Fibroblast of villous mesenchyme (primary cell): ENCODE measurements at regions not wholly inside any gene's neighbourhood (a gene's known extent, or its start where the extent isn't known, plus 50 kb on each side); places are given as distances from the start of the nearest gene placed in this dataset.

ENCODE experiments used
- DNase-seq: peaks from one replicate; pipeline ENCODE4 v3.0.0-alpha.2; 2010; ENCODE audit warnings: low read depth
- H3K4me3 ChIP-seq: 2 replicates; pipeline ENCODE4 v1.5.1; 2011; ENCODE audit warnings: low read depth, mild to moderate bottlenecking, low read length
- CTCF ChIP-seq: IDR thresholded peaks from 2 replicates; pipeline ENCODE4 v1.5.1; 2012; ENCODE audit warnings: low read depth, mild to moderate bottlenecking, low read length; ENCODE audit not compliant: insufficient read depth

GRCh38 chr20:55684578-55684977, 320.7 kb downstream of the CBLN4 start:
- no peak for TF ChIP-seq CTCF
- no peak for DNase-seq
- no peak overlapping the region for H3K4me3 ChIP-seq

DNA sequence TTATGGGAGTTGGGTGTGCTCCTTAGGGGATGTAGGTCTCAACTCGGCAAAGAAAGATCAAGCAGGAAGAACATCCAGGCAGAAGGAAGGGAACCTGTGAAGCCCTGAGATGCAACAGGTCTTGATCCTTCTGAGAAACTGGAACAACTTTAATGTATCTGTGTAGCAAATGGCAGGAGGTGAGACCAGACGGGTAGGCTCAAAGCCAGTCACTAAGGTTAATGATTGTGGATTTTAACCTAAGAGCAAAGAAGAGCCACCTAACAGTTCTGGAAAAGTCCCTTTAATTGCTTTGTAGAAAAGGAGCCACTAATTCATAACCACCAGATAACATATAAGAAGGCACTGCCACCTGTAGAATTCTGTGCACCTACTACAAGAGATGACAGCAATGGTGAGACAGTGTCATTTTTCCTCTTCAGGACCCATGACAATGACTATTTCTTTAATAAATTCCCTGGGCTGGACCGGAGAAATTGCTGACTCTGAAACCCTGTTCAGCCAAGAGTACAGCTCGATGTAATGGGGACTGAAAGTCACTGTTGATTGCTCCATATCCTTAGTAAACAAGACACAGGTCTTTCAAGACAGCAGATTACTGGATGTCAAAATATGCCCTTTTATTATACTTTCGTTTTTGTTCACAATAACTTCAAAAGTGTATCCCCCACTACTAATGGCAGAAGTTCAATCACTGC, 326.2 kb downstream of the CBLN4 start:
- H3K4me3 ChIP-seq, result no peak overlapping the region
- no peak for TF ChIP-seq CTCF
- no peak for DNase-seq

DNA sequence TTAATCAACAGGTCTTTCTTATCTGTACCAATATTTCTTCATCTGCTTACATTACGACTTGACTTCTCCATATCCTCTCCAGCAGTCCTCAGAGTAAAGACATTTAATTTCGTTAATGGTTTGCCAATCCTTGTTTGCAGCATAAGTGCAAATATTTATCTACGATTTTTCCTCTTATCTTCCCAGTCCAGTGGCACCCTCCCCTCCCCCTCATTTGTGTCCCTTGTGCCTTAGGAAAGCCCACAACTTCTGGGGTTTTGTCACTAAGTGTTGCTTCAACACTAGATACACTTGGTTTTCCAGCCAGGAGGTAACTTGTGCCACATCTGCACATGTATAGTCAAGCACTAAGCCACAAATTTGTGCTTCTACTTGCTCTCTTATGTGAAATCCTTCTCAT, 327.2 kb downstream of the CBLN4 start:
- no peak for DNase-seq
- TF ChIP-seq CTCF, result no peak

DNA sequence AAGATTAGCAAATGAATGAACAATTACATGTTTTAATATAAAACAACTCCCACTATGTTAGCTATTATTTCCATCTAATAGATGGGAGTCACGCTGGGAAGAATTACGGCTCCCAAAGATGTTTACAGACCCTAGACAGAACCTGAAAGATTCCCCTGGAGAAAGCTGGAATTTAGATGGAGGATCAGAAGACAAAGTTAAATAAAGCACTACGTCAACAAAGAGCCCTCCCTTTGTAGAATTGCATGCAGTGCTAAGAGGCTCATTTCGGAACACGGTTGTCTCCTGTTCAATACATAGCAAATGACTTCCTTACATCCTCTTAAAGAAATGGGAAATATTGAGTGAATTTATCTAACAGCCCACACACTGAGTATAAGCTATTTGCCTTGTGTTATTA, 328.3 kb downstream of the CBLN4 start:
- no peak for DNase-seq
- no peak for TF ChIP-seq CTCF
- H3K4me3 ChIP-seq, result no peak overlapping the region

More for the DNA sequence above, 327.2 kb downstream of the CBLN4 start:
- H3K4me3 ChIP-seq, result no peak overlapping the region

GRCh38 chr20:55676097-55676496, 329.2 kb downstream of the CBLN4 start:
- no peak for TF ChIP-seq CTCF
- no peak for DNase-seq
- H3K4me3 ChIP-seq, result no peak overlapping the region

DNA sequence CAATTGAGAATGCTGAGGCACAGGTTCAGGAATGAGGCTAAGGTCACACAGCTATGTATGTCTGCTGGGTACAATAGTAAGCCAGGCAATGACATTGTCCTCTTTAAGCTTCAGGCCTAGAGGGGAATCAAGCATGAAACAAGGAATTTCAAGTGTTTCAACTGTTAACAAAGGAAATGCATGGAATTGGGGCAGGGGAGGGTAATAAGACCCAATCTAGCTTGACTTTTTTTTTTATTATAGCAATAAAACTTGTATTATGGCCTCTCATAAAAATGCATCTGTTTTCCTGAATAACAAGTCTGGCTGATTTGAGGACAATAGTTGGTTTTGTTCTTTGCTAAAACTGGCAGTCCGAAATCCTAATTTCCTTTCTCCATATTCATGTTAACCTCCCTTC, 336.7 kb downstream of the CBLN4 start:
- H3K4me3 ChIP-seq, result no peak overlapping the region
- no peak for TF ChIP-seq CTCF
- no peak for DNase-seq

GRCh38 chr20:55667955-55668354, 337.4 kb downstream of the CBLN4 start:
- DNase-seq, result no peak
- no peak overlapping the region for H3K4me3 ChIP-seq
- no peak for TF ChIP-seq CTCF
